MCF 10A (cell line): ENCODE measurements at regions not wholly inside any gene's neighbourhood (a gene's known extent, or its start where the extent isn't known, plus 50 kb on each side); places are given as distances from the start of the nearest gene placed in this dataset.
"Not testable (repeated sequence)": the region's sequence is repeated elsewhere in the genome, so short reads cannot be mapped to it uniquely, and the experiment has no call there.

Experiments
- BruUV-seq: library from RNA; stranded (reverse); fragments of 400-500 nt; replicated peaks from 2 replicates; lab custom pipeline; 2021; lab: Mats Ljungman, UMichigan
- CTCF ChIA-PET: fragments of 300-600 bp; sonication (Branson Sonifier 250); formaldehyde crosslinking; extraction: SDS; loops from one replicate; lab custom pipeline; 2021; ENCODE audit warnings: antibody characterized with exemption, inconsistent platforms; lab: Yijun Ruan, JAX
- POLR2A ChIA-PET: fragments of 300-600, 350-650 bp; sonication (Branson Sonifier 250); formaldehyde crosslinking; extraction: SDS; loops from one replicate; lab custom pipeline; 2020; ENCODE audit warnings: antibody characterized with exemption, inconsistent platforms; lab: Yijun Ruan, JAX
- DNase-seq: peaks from one replicate; pipeline ENCODE4 v3.0.0-alpha.2; 2018; ENCODE audit not compliant: unreplicated experiment
- H3K27ac Mint-ChIP-seq: one replicate; pipeline ENCODE4 v1.8.0; 2022; ENCODE audit warnings: mild to moderate bottlenecking, low read depth, mixed read lengths; ENCODE audit not compliant: unreplicated experiment
- H3K27me3 Mint-ChIP-seq: one replicate; pipeline ENCODE4 v1.8.0; 2022; ENCODE audit warnings: mixed read lengths; ENCODE audit not compliant: insufficient read depth, unreplicated experiment
- H3K36me3 Mint-ChIP-seq: one replicate; pipeline ENCODE4 v1.8.0; 2022; ENCODE audit warnings: mild to moderate bottlenecking, moderate library complexity, mixed read lengths; ENCODE audit not compliant: insufficient read depth, unreplicated experiment
- H3K4me1 Mint-ChIP-seq: one replicate; pipeline ENCODE4 v1.8.0; 2022; ENCODE audit warnings: mixed read lengths; ENCODE audit not compliant: insufficient read depth, unreplicated experiment
- H3K4me3 Mint-ChIP-seq: one replicate; pipeline ENCODE4 v1.8.0; 2022; ENCODE audit warnings: mild to moderate bottlenecking, moderate library complexity, mixed read lengths; ENCODE audit not compliant: unreplicated experiment
- H3K9me3 Mint-ChIP-seq: one replicate; pipeline ENCODE4 v1.8.0; 2022; ENCODE audit warnings: mixed read lengths; ENCODE audit not compliant: unreplicated experiment
- CTCF ChIP-seq: fragments of 200-600 bp; IDR thresholded peaks from one replicate; pipeline ENCODE4 v1.8.0; 2022; ENCODE audit warnings: antibody characterized with exemption, mild to moderate bottlenecking; ENCODE audit not compliant: unreplicated experiment
- intact Hi-C: fragments of 100-400 bp; cut with micrococcal nuclease; formaldehyde crosslinking; loops from 2 replicates; pipeline ENCODE4 v1.14.1; 2022

GRCh38 chr16:27660507-27660906, 110.6 kb downstream of the KATNIP start:
- BruUV-seq = no TSS peak
- no peak overlapping the region for H3K4me3 Mint-ChIP-seq

GRCh38 chr16:27663235-27663634, 113.3 kb downstream of the KATNIP start:
- CTCF ChIA-PET, H3K4me3 Mint-ChIP-seq, BruUV-seq, POLR2A ChIA-PET, intact Hi-C loops, H3K27me3 Mint-ChIP-seq, DNase-seq, H3K9me3 Mint-ChIP-seq, H3K27ac Mint-ChIP-seq, H3K4me1 Mint-ChIP-seq: not testable (repeated sequence)
- H3K36me3 Mint-ChIP-seq = peaks cover 20% of the 10 kb centered on the region

More at GRCh38 chr16:27660507-27660906, 110.6 kb downstream of the KATNIP start:
- H3K9me3 Mint-ChIP-seq = peaks cover 7% of the 10 kb centered on the region
- no peak for DNase-seq
- no peak for TF ChIP-seq CTCF
- intact Hi-C loops = no loop called here
- H3K4me1 Mint-ChIP-seq = no peaks in the 10 kb centered on the region
- H3K27me3 Mint-ChIP-seq = no peaks in the 10 kb centered on the region
- no peak overlapping the region for H3K27ac Mint-ChIP-seq
- peaks cover 14% of the 10 kb centered on the region for H3K36me3 Mint-ChIP-seq
- ChIA-PET POLR2A (no interaction called here), CTCF (interaction anchor here (0.7 to 1.7 kb wide), 4 partner anchors 18 to 40 kb away, joined by 3 to 5 read pairs (median 4); no protein-coding TSS in a partner anchor)

- POLR2A ChIA-PET = no interaction called here
- DNase-seq = no peak
- intact Hi-C loops = no loop called here
- H3K27me3 Mint-ChIP-seq = no peaks in the 10 kb centered on the region
- no peak for TF ChIP-seq CTCF
- BruUV-seq = no TSS peak
- no peaks in the 10 kb centered on the region for H3K9me3 Mint-ChIP-seq
- CTCF ChIA-PET = interaction anchor here (0.7 to 0.8 kb wide), 2 partner anchors 24 to 411 kb away, joined by 3 to 4 read pairs; no protein-coding TSS in a partner anchor
- no peak overlapping the region for H3K4me3 Mint-ChIP-seq
- peaks cover 13% of the 10 kb centered on the region for H3K36me3 Mint-ChIP-seq
- H3K27ac Mint-ChIP-seq = no peak overlapping the region
- no peaks in the 10 kb centered on the region for H3K4me1 Mint-ChIP-seq
These were observed 115.9 kb downstream of the KATNIP start for GRCh38 chr16:27665881-27666280.

- Mint-ChIP-seq H3K4me3 (no peak overlapping the region), H3K4me1 (no peaks in the 10 kb centered on the region), H3K27me3 (no peaks in the 10 kb centered on the region), H3K27ac (no peak overlapping the region), H3K9me3 (no peaks in the 10 kb centered on the region), H3K36me3 (peaks cover 6% of the 10 kb centered on the region)
- CTCF ChIA-PET = interaction anchor here (1.0 to 1.3 kb wide), 2 partner anchors 29 to 401 kb away, joined by 3 read pairs; no protein-coding TSS in a partner anchor
- TF ChIP-seq CTCF = no peak
- no peak for DNase-seq
- BruUV-seq = no TSS peak
- POLR2A ChIA-PET = interaction anchor here (0.6 kb wide), 1 partner anchor 9 kb away, joined by 3 read pairs; no protein-coding TSS in a partner anchor
- intact Hi-C loops = no loop called here
These were observed 120.3 kb downstream of the KATNIP start for GRCh38 chr16:27670071-27670810.
